ENCODE measurements at regions not wholly inside any gene's neighbourhood (a gene's known extent, or its start where the extent isn't known, plus 50 kb on each side); places are given as distances from the start of the nearest gene placed in this dataset.

DNA sequence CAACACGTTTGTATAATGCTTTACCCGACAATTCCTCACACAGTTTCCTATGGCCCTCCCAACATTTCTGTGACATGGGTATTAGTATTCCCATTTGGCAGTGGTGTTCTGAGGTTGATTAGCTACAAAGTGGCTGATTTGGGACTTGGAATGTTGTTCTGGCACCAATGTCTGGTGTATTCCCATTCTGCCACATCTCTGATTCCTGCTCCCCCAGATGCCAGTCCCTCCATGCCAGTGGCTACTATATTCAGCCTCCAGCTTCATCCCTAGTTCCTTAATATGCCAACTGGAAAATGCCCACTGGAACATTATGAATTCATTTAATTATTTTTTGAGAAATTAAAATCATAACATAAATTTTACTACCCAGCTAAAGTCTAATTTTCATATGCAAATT lies 60.6 kb upstream of the NBEA start:
- DNase-seq (ENCODE audit: low read depth in 2 of 2): no peak

DNA sequence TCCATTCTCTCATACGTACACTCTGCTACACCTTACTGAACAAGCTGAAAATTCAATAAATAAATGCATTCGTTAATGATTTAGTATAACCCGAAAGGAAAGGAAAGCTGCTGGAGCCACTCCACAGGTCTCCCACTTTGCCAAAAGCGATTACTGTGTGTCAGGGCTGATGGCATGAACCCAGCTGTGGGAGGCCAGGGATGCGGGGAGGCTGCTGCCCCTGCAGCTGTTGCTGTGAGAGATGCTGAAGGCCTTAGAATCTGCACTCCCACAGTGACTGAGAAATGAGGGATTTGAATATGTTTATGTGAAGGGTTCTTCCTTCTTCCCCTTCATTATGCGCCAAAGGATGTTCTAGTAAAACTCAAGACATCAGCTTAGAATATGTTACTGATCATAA lies 58.7 kb upstream of the NBEA start:
- DNase-seq (ENCODE audit: low read depth in 2 of 2): no peak

DNA sequence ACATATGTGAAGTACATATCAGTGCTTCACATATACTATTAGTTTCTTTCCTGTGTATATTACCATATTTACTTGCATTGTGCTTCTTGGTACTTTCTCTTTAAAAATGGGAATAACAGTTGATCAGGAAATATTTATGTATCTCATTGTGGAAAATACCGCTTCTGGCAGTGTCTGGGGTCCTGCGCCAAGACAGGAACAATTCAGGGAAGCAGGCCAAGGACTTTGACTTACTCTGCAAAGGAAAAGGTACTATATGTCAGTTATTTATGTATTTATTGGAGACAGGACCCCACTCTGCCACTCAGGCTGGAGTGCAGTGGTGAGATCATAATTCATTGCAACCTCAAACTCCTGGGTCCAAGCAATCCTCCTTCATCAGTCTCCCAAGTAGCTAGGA lies 57.7 kb upstream of the NBEA start:
- DNase-seq (ENCODE audit: low read depth in 2 of 2): no peak

DNA sequence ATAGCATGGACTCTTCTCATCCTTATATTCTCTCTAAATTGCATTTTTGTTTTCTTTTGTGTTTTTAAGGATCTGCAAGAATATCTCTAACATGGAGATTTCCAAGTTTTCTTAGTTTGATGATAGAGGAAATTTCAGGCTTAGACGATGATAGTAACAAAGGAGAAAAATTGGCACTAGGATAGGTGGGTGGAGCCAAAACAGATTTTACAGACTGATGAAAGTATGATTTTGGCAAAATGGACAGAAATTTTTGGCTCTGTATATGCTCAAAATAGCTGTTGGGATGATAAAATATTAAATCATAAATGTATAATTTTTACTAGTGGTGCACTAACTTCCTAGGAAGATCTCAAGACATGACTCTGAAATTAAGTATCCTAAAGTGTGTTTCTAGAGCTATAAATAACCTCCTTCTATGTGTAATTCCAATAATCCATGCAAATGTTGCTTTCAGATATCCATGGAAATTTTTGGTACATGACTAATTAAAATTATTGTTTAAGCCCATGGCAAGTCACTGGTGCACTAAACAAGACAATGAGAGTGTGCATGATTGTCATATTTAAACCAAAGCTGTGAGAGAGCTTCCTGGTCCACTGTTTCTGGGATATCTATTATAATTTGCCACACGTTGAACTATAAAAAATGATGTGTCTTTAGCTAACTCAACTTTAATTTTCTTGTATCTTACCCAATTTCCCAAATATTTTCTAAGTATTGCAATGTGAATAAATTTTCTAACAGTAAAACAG lies 55.8 kb upstream of the NBEA start:
- DNase-seq (ENCODE audit: low read depth in 2 of 2): no peak

DNA sequence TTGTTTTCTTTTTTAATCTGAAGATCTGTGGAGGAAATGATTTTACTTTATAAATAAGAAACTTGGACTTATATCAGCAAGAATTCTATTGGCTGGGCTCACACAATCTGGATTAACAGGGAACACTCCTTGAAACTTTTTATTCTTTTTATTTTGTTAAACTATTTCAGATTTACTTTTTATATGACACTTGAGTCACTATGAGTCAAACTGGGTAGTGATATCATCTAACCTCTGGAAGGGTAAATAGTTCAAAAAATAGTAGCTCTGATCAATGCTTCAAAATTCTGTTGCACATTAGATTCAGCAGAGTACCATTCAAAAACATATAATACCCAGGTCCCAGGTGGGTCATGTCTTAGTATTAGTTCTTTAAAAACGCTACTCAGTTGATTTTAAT lies 55.1 kb upstream of the NBEA start:
- DNase-seq (ENCODE audit: low read depth in 2 of 2): no peak

Measured in stimulated activated CD4-positive, alpha-beta T cell treated with anti-CD3 and anti-CD28 coated beads, Interleukin-1b, Interleukin-23, amount 100 ng/mL, for 4 hours (primary cell).